ENCODE measurements at regions not wholly inside any gene's neighbourhood (a gene's known extent, or its start where the extent isn't known, plus 50 kb on each side); places are given as distances from the start of the nearest gene placed in this dataset.

- TF ChIP-seq POLR2AphosphoS5 (IDR thresholded peaks at IDR 0.05; ENCODE audit: low read depth, low read length) (no peak), TEAD4 (IDR thresholded peaks at IDR 0.05; ENCODE audit: borderline replicate concordance, insufficient read depth) (no peak), YY1 (IDR thresholded peaks at IDR 0.05; ENCODE audit: low read depth) (no peak), TCF12 (IDR thresholded peaks at IDR 0.05) (no peak), MAX (IDR thresholded peaks at IDR 0.05; ENCODE audit: low read depth) (no peak), JUND (IDR thresholded peaks at IDR 0.05) (no peak), GATA2 (CRISPR knock-in tag; IDR thresholded peaks at IDR 0.05) (no peak), SIN3A (IDR thresholded peaks at IDR 0.05; ENCODE audit: borderline replicate concordance, low read depth, low read length) (no peak)
- TF ChIP-seq, protein P1, sequence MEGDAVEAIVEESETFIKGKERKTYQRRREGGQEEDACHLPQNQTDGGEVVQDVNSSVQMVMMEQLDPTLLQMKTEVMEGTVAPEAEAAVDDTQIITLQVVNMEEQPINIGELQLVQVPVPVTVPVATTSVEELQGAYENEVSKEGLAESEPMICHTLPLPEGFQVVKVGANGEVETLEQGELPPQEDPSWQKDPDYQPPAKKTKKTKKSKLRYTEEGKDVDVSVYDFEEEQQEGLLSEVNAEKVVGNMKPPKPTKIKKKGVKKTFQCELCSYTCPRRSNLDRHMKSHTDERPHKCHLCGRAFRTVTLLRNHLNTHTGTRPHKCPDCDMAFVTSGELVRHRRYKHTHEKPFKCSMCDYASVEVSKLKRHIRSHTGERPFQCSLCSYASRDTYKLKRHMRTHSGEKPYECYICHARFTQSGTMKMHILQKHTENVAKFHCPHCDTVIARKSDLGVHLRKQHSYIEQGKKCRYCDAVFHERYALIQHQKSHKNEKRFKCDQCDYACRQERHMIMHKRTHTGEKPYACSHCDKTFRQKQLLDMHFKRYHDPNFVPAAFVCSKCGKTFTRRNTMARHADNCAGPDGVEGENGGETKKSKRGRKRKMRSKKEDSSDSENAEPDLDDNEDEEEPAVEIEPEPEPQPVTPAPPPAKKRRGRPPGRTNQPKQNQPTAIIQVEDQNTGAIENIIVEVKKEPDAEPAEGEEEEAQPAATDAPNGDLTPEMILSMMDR (IDR thresholded peaks at IDR 0.05): no peak
Observed at GRCh38 chr20:51132279-51132678, 109.4 kb upstream of the KCNG1 start.

All from SK-N-SH (cell line).